Dedifferentiated amniotic fluid mesenchymal stem cell (primary cell): ENCODE measurements at regions not wholly inside any gene's neighbourhood (a gene's known extent, or its start where the extent isn't known, plus 50 kb on each side); places are given as distances from the start of the nearest gene placed in this dataset.
"Not testable (repeated sequence)": the region's sequence is repeated elsewhere in the genome, so short reads cannot be mapped to it uniquely, and the experiment has no call there.

Experiments used
- DNase-seq: peaks from one replicate; pipeline ENCODE4 v3.0.0-alpha.2; 2016; ENCODE audit errors: extremely low spot score

DNA sequence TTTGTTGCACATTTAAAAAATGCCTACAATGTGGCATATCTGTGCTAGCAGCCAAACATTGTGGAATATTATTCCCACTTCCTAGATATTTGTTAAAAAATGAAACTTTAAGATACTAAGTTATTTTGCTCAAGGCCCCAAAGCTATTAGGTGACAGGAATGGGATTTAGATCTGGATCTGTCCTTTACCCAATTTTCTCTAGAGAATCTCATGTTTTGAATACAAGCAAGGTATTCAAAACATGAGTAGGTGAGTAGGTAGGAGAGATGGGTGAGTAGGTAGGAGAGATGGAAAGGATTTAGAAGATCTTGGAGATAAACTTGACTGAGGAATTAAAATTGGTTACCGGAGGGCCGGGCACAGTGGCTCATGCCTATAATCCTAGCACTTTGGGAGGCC, 61.2 kb upstream of the AKIRIN2 start:
- DNase-seq: no peak

DNA sequence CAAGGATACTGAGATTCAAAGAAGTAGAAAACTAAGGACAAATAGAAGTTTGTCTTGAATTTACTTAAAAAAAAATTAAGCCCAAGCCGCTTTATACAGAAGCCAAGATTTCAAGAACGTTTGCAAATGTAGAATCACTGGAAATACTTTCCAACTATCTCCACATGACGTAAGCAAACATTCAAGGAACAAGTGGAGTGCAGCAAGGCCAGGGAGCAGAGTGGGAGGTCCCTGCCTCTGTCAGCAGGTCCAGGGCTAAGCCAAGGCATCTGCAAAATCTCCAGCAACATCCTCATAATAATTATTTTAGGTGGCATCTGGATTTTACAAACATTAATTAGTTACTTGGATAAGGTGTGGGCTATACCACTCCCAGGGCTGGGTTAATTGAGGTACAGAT, 60.1 kb upstream of the AKIRIN2 start:
- no peak for DNase-seq

DNA sequence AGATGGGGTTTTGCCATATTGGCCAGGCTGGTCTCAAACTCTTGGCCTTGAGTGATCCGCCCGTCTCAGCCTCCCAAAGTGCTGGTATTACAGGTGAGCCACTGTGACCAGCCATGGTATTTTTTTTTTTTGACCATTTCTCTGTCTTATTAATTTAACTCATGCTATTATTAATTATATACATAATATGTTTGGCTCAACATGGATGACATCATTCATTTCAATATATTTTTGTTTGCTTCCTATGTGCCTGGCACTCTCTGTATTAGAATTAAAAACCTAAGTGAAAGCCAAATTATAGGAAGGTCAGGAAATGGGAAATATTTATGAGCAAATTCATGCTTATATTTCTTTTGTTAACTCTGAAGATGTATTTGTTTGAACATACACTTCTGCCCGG, 55.8 kb upstream of the AKIRIN2 start:
- DNase-seq: no peak

DNA sequence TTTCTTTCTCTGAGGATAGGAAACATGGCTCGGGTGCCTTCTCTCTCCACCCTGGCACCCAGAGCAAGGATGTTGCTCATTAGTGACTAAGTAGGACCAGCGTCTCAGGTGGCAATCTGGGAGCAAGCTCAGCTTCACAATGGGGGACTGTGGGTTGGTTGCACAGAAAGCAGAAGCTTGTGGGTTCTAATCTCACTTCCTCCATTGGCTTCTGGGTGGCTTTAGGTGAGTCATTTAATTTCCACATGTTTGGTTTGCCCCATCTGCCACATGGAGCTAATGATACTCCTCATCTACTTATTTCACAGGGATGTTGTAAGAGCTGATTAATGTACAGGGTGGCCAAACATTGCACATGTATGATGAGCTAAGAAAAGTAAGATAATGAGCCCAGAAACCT, 54.8 kb upstream of the AKIRIN2 start:
- DNase-seq: no peak

DNA sequence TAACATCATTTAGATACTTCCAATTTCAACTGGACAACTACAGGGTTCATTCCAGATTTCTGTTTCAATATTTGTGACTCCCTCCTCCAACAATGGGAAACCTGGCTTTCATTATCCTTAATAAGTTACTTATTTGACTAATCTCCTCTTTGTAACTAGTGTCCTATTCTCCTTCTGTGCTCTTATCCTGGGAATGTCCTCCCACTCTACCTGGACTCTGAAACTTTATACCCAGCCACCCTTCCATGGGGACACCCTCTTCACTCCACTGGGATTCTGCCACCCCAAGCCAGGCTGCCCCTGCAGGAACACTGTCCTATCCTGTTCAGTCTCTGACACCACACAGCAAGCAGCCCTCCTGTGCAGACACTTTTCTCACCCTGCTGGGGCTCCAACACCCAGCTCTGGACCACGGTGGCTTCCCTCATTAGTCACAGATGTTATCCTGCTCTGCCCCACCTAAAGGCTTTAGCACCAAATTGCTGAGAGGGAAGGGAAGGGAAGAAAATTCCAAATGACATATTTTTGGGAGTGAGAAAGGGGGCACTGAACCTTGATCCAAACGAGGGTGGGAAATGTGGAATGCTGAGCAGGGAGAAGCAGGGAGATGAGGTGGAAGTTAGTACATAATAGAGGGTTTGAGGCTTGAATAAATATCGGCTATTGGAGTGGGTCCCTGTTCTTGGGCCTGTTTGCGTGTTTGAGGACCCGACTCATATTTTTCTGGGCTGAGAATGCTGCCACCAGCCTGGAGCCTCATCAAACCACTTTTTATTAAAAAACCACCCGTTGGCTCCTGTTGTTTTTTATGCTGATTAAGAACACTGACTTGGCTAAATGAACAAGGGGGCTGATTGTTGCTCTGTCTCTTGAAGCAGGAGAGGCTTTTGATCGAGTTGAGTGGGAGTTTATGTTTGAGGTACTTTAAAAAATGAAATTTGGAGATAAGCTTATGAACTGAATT, 54.0 kb upstream of the AKIRIN2 start:
- no peak for DNase-seq

DNA sequence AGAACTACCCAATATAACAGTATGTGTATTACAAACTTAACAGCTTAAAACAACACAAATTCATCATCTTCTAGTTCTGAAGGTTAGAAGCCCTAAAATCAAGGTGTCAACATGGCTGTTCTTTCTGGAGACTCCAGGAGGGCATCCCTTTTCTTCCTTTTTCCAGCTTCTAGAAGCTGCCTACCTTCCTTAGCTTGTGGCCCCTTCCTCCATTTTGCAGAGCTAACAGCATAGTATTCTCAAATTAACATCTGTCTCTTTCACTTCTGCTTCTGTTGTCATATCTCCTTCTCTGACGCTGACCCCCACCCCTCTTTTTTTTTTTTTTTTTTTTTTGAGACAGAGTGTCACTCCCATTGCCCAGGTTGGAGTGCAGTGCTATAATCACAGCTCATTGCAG, 52.8 kb upstream of the AKIRIN2 start:
- DNase-seq: no peak

DNA sequence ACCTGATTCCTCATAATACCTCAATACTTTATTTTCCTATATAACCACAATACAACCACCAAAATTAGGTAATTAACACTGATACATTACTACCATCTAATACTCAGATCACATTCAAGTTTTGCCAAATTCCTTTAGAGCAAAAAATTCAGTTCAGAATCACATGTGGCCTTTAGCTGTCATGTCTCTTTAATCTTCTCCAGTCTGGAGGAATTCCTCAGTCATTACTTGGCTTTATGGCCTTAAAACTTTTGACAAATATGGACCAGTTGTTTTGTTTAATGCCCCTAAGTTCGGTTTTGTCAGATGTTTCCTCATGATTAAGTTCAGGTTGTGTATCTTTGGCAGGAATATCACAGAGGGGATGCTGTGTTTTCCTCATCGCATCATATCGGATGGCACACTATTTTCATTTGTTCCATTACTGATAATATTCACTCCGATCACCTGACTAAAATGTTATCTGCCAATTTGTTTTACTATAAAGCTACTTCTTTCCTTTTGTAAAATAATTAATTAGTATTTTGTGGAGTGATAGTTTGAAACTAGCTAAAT, 51.2 kb upstream of the AKIRIN2 start:
- no peak for DNase-seq

DNA sequence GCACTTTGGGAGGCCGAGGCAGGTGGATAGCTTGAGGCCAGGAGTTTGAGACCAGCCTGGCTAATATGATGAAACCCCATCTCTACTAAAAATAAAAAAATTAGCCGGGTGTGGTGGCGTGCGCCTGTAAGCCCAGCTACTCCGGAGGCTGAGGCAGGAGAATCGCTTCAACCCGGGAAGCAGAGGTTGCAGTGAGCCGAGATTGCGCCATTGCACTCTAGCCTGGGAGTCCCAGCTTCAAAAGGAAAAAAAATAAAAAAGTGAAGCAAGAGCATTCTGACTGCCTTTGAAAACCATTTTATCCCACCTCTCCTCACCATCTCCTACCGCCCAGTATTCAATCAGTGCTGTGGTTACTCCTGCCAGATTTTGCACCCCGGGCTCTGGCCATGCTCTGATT, 50.5 kb upstream of the AKIRIN2 start:
- DNase-seq: not testable (repeated sequence)
